Head of caudate nucleus (tissue), 42 donors: ENCODE measurements at regions not wholly inside any gene's neighbourhood (a gene's known extent, or its start where the extent isn't known, plus 50 kb on each side); places are given as distances from the start of the nearest gene placed in this dataset.
A peak's percentile ranks its signal among the peaks of the same experiment; 100 is the strongest.
"Not testable (repeated sequence)": the region's sequence is repeated elsewhere in the genome, so short reads cannot be mapped to it uniquely, and the experiment has no call there.

Source experiments
- DNase-seq, 42 donors: peaks; one replicate each; pipeline versions ENCODE4 v3.0.0 to v3.0.0-alpha.2; 2020 to 2021; ENCODE audit warnings: mixed read lengths in 7 of 42
- intact Hi-C: fragments of 100-400 bp; cut with DNase I; formaldehyde crosslinking; loops from one replicate; pipeline ENCODE4 v1.15.0; 2022

- intact Hi-C loops = no loop called here
- no peak for DNase-seq
Observed at GRCh38 chr2:16361261-16361995, 304.2 kb downstream of the CYRIA start.

GRCh38 chr2:16359961-16360360 is 305.7 kb downstream of the CYRIA start:
- intact Hi-C loops = no loop called here

GRCh38 chr2:16357188-16357587 is 308.4 kb downstream of the CYRIA start:
- DNase-seq = no peak
- intact Hi-C loops = no loop called here

More at GRCh38 chr2:16359961-16360360, 305.7 kb downstream of the CYRIA start:
- DNase-seq = no peak

- DNase-seq = no peak
- intact Hi-C loops = no loop called here
Observed at GRCh38 chr2:16351541-16351940, 314.1 kb downstream of the CYRIA start.

- DNase-seq = no peak
- intact Hi-C loops = no loop called here
Observed at GRCh38 chr2:16351137-16351536, 314.5 kb downstream of the CYRIA start.

- no peak for DNase-seq
- intact Hi-C loops = no loop called here
Observed at GRCh38 chr2:16350211-16350610, 315.4 kb downstream of the CYRIA start.

GRCh38 chr2:16349811-16350210 is 315.8 kb downstream of the CYRIA start:
- intact Hi-C loops = no loop called here
- DNase-seq = no peak

- intact Hi-C loops = no loop called here
Observed at GRCh38 chr2:16348821-16349515, 316.7 kb downstream of the CYRIA start.

GRCh38 chr2:16346671-16347070 is 319.0 kb downstream of the CYRIA start:
- DNase-seq = no peak
- intact Hi-C loops = no loop called here

More at GRCh38 chr2:16348821-16349515, 316.7 kb downstream of the CYRIA start:
- DNase-seq = no peak

GRCh38 chr2:16345231-16345630 is 320.4 kb downstream of the CYRIA start:
- DNase-seq, intact Hi-C loops: not testable (repeated sequence)

GRCh38 chr2:16339206-16339605 is 326.4 kb downstream of the CYRIA start:
- DNase-seq = no peak
- intact Hi-C loops = no loop called here

- intact Hi-C loops = no loop called here
- no peak for DNase-seq
Observed at GRCh38 chr2:16338026-16338425, 327.6 kb downstream of the CYRIA start.

GRCh38 chr2:16336916-16337315 is 328.7 kb downstream of the CYRIA start:
- DNase-seq = no peak
- intact Hi-C loops = no loop called here

- no peak for DNase-seq
- intact Hi-C loops = no loop called here
Observed at GRCh38 chr2:16336491-16336890, 329.1 kb downstream of the CYRIA start.

- intact Hi-C loops = no loop called here
- DNase-seq = no peak
Observed at GRCh38 chr2:16335947-16336346, 329.7 kb downstream of the CYRIA start.

- intact Hi-C loops = no loop called here
Observed at GRCh38 chr2:16335604-16335930, 330.1 kb downstream of the CYRIA start.

GRCh38 chr2:16334886-16335603 is 330.6 kb downstream of the CYRIA start:
- DNase-seq = peak in 1 of 42 donors; percentile 8
- intact Hi-C loops = no loop called here

More at GRCh38 chr2:16335604-16335930, 330.1 kb downstream of the CYRIA start:
- no peak for DNase-seq

GRCh38 chr2:16334366-16334765 is 331.3 kb downstream of the CYRIA start:
- intact Hi-C loops = no loop called here
- peak in 1 of 42 donors; percentile 34 for DNase-seq

GRCh38 chr2:16333681-16334080 is 332.0 kb downstream of the CYRIA start:
- DNase-seq = no peak
- intact Hi-C loops = no loop called here
